Activated naive CD8-positive, alpha-beta T cell treated with anti-CD3 and anti-CD28 coated beads, Interleukin-2, amount 50 U/mL, for 16 hours (primary cell): ENCODE measurements at regions not wholly inside any gene's neighbourhood (a gene's known extent, or its start where the extent isn't known, plus 50 kb on each side); places are given as distances from the start of the nearest gene placed in this dataset.

Source experiments
- DNase-seq: peaks from one replicate; pipeline ENCODE4 v3.0.0-alpha.2; 2020; ENCODE audit warnings: low read depth, low spot score

DNA sequence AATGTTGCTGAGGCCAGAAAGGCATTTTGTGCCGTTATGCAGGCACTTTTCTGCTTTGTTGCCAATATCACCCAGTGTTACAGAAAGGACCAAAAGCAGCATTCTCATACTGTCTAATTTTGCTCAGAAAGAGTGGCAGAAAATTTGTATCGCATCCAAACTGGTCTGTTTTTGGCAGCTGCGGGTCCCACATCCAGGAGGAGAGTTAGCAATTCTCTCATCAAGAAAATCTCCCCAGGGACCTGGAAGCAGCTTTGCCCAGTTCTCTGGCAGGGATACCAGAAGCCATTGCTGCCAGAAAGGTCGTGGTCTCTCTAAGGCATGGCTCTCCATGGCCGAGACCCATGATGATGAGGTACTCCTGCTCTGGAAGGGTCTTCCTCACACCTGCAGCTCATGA is 489.2 kb upstream of the ZMIZ1 start:
- no peak for DNase-seq

DNA sequence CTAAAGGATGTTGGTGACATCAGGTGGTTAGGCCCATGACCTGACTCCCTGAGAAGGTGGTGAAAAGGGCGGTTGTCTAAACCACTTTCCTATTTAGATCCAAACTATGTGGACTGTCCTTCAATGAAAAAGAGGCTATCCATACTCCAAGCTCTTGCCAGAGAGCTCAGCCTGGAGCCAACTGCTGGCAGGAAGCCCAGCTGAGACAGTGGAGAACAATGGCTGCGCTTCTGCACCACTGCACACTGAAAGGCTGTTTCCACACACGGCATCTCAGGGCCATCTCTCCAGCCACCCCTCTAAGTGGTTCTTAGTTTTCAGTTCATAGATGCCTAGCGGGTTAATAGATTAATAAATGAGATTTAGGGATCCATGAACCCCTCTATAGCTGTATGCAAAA is 488.8 kb upstream of the ZMIZ1 start:
- no peak for DNase-seq

DNA sequence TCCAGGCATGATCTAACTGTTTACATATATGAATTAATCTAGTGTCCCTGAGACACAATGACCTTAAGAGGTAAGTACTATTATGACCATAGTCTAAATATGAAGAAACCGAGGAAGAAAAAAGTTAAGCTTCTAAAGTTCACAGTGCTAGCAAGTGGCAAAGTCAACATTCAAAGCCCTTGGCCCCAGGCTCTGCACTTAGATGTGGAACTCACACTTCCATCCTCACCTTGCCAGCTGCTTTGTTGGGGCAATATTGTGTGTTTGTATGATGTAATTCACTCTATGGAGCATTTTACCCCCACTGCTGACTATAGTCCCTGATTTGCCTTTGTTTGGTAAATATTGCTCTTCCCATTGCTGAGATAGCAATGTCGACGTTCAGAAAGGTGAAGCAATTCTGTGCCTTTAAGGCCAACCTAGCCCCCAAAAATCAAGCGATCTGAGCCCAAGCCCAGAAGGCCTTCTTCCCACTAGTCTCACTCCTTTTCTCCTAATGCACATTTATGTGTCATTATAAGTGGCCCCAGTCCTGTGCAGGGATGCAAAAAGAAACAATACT is 487.6 kb upstream of the ZMIZ1 start:
- no peak for DNase-seq

DNA sequence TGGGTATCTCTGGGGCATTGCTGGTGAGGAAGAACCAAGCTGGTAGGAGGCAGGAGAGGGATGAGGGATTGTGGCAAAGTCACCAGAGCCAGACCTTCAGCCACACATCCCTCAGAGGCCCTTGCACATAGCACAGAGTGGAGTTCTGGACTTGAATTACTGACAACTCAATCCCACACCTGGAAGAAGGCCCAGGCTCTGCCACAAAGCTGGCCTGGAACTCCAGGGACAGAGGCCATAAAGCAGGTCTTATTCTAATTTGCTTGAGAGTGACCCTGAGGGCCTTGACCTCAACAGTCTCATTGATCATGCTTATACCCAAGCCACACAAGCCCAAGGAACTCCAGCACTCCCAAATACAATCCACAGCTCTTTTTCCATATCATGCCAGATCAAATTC is 486.2 kb upstream of the ZMIZ1 start:
- no peak for DNase-seq

DNA sequence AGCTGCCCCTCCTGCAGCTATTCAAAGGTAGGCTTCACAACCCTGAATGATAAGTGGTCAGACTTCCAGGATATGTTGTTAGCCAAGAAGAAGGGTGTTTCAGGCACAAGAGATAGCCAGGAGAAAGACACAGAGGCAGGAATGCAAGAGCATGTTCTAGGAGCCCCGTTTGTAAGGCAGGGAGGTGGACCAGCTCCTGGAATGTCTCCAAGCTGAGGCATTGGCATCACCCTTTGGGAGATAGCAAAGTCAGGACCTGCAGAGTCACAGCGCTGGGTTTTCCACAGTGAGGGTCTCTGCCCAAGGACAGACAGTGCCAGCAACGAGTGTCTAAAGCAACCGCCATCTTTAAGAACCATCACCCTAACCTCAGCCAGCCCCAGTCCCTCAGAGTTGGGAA is 484.5 kb upstream of the ZMIZ1 start:
- no peak for DNase-seq

DNA sequence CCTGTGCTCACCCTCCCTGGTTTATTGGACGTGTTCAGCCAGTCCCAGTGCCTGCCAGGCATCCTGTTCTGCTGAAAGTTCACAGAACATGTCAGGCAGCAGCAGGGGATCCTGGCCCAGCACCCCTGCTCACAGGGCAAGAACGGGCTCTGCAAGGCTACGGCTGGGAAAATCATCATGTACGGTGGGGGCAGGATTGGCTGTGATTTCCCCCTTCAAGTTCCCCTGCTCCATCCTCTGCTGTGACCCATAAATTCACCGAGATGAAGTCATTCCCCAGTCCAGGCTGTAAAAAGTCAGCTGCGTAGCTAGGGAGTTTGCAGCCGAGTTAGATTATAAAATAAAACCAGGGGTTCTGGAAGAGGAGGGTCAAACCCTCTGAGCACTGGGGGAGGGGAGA is 484.1 kb upstream of the ZMIZ1 start:
- no peak for DNase-seq

DNA sequence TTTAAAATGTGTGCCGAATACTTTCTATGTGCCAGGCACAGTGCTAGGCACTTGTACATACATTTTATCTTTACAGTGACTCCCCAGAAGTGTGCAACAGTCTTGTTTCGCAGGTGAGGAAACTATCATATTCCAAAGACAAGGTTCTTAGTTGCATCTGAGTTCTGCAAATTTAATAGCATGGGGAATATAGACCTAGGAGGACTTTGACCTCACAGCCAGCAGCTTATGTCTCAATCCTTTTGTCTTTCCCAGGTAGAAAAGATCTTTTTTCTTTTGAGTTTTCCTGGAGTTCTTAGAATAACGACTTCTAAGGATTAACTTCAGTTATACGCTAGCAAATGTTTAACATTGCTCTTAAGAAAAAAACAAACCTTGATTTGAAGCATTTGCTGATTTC is 482.8 kb upstream of the ZMIZ1 start:
- DNase-seq: no peak

DNA sequence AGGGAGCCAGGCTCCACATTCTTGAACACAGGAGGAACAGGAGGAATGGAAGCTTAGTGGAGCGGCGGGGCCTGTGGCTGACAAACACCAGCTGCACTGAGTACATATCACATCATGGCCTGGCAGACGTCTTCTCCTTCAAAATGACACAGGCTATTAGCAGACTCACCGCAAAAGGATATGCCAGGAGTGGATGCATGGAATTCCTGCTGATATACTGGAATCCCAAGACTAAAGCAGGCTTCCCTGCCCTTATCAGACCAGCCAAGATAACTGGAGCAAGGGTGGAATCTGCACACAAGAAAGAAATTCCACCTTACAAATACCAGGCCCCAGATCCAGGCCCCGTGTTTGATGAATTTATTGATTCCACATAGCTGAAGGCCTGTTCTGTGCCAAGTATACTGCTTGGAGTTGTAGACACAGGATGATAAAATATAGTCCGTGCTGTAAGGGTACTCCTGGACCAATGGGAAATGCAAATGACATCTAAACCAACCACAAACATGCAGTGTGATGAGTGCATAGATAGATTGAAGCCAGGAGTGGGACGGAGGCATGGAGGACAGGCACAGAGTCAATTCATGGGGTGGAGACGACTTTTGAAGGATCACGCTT is 480.5 kb upstream of the ZMIZ1 start:
- DNase-seq: no peak

DNA sequence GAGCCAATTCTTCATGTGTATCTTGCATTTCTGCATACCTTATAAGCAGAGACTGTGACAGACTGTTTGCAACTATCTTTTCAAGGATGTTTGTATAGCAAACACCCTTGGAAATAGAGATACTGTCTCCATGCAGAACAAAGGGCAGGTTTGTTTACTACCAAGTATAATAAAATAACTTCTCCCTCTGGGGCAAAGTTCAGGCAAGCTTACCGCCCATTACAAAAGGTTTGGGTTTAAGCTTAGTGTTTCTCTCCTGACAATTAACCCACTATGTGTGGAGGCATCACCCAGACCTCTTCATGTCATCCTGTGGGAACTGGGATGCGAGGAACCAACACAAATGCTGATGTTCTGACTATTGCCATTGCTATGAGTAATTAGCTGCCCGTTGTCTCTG is 479.1 kb upstream of the ZMIZ1 start:
- DNase-seq: no peak

DNA sequence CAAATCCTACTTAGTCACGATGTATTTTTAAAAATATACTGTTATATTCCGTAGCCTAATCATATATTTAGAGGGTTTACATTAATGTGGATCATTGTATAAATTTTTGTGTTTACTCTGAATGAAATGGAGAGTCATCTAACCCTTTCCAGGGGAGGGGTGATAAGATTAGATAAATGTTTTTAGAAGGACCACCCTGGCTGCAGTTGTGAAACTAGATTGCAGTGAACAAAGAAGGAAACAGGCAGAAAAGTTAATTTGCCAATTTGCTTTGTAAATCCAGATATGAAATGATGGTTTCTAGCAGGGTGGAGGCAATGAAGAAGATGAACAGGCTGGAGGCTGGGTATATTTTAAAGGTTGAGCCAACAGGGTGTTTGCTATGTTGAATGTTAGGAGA is 477.7 kb upstream of the ZMIZ1 start:
- DNase-seq: no peak

DNA sequence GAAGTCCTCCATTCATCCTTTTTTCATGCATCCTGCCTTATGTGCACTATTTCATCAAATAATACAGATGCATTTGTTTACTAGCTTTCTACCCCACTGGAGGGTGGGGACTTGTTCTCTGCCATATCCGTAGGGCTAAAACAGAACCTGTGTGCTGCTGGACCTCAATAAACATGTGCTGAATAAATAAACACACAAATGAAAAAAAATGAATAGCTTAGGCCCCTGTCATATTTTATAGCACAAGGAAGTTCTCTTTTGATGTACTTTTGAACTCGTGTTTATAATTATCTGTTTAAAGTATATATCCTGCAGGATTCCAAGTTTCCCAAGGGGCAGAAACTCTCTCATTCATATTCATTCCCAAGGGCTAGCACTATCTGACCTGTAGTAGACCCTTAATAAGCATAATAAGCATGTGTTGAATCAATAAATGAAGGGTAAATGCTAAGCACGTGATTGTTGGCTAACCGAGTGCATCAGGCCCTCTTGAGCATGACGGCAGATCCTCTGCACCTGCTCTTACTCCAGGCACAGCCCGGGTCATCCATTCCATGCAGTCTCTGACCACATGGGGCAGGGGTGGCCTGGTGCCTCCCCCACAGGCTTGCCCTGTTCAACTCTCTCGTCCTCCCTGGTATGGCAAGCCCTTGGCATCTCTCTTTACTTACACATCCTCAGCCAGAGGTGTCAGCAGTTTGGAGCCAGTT is 474.1 kb upstream of the ZMIZ1 start:
- no peak for DNase-seq

DNA sequence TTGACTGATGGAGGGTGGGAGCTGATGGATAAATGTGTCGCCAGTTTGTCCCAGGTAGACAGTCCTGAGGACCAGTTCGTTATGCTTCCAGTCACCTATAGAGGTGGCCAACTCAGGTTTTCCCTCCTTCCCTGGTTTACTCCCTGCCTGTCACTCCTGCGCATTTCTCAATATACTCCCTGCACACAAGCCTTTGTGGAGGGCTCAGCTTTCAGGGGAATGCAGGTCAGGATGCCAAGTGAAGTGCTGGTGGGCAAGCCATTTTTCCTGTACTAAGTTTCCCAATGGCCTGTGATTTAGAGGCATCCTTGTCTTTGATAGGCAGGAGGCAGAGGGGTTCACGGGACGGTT is 473.5 kb upstream of the ZMIZ1 start:
- no peak for DNase-seq

DNA sequence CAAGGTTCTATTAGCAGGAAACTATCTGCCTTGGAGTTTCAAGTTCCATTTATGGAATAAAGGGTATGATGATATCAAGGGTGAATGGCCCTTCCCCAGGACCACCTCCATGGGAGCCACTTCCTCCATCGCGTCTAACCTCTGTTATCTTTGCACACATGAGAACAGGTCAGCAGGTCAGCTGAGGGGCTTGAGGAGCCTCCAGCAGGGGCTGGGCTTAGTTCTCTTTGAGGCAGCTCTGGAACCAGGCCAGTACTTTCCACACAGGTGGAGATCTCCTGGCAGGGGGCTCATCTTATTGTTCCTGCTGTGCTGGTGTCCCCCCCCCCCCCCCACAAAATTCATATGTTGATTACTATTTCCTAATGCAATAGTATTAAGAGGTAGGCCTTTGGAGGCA is 472.2 kb upstream of the ZMIZ1 start:
- DNase-seq: no peak

DNA sequence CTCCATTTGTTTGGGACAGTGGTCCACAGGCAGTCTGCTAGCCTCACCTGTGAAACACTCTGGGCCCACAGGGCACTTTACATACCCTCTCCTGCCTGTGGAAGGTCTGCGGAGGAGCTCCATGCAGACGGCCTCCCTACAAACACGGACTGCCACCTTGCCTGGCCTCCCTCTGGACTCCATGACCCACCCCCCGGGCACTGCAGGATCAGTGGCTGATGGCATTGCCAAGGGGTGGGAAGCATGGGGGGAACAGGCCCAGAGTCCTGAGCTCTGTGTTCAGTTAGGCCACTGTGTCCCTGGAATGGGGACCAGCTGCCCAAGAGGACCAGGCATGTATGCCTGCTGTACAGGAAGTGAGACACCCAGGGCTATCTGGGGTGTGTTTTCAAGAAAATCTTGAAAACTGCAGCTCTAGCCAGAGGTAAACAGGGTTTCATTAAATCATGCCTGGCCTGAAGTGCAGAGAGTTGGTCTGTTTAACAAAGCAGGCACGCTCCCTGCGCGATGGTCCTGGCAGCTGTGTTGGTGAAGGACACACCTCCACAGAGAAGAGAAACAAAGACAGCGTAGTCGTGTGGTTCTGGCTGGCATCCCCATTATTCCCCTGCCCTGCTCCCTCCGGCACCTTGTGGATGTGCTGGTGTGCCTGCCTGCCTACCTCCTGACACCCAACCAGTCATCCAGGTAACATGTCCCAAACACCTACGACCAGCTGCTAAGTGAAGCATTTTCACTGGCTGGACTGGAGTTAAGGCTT is 470.8 kb upstream of the ZMIZ1 start:
- no peak for DNase-seq

DNA sequence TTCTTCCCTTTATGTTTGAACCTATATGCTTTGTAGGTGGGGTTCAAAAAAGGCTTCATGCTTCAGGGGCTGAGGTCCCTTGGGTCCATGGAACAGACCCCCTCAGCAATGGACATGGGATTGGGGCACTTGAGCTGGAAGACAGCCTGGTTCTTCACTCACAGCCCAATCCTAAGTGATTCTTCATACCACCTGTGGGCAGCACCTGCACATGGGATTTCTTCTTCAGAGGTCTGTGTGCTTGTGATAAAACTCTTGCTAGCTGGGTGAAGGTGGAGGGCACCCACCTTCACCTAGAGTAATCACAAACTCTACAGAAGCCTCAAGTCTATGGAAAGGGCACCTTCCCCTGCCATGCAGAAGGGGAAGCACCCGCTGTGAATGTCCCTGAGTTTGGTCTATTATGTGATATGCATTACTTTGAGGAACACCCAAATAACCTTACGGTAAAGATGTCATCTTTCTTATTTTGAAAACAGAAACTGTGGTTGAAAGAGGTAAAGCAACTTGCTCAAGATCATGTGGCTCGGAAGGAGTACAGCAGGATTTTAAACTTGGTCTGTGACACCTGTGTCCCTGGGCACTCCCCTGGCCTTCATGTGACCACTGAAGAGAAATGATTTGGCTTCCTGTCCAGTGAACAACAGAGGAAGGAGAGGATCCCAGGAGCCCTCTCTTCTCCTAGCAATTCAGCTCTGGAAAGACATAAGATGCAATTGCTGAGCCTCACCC is 469.5 kb upstream of the ZMIZ1 start:
- no peak for DNase-seq

DNA sequence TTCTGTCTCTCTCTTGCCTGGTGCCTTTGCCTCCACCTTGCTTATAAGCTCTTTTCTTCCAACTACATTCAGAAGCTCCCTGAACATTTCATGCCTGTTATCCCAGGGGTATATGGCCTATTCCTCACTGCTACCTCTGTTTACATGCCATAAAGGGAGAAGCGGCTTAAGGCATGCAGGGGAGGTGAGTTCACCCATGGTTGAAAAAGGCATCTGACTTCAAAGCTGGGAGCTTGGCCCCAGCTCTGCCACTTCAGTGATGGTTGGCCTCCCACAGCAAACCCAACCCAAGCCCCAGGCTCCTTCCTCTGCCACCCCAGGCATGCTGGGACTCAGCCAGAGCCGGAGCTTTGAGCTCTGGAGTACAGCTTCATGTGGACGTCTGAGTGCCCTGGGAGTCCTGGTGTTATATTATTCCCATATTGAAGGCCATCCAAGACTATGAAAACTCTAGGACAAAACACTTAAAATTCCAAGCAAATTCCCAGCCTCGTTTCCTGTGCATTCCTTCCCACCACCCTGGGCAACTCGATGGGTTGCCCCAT is 468.6 kb upstream of the ZMIZ1 start:
- DNase-seq: no peak

DNA sequence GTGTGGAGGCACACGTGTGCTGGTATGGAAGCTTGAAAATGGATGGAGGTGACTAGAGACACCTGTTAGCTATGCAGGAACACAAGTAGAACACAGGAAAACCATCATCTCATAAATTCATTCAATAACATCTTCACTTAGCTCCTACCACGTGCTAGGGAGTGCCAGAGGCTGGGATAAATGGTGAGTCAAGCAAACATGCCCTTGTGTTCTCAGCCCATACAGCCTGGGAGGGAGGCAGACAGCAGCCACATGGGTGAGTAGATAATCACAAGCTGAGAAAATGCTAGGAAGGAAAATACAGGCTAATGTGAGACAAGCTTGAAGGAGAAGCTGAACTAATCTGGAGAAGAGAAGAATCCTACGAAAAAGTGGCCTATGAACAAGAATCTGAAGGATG is 468.0 kb upstream of the ZMIZ1 start:
- no peak for DNase-seq

DNA sequence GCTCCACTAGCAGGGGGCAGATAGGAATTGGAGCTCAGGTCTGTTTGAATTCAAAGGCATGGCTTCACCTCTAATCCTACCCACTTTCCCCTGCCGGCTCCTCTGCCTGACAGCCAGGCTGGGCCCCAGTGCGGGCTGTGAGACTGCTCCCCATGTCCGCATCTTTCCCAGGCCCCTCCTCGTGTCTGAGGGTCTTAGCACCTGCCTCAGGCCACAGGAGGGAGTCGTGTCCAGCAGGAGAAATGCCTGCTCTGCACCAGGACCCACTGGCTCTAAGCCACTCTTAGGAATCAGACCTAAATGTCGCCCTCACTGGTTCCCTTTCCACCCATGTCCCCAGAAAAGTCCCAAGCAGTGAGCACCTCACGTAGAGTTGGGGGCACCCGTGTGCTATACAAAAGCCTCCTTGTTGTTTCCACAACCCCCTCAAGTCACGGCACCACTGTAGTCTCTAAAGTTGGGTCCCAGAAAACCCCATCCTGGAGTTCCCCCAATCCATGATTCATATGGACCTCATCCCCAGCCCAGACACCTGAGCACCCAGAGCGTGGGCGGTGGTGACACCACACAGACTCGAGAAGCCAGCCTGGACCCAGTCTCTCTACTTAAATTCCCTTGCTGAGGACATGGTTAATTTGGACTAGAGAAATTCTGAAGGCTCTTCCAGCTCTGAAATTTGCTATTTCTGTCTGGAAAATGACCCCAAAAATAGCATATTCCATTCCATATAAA is 466.4 kb upstream of the ZMIZ1 start:
- no peak for DNase-seq

DNA sequence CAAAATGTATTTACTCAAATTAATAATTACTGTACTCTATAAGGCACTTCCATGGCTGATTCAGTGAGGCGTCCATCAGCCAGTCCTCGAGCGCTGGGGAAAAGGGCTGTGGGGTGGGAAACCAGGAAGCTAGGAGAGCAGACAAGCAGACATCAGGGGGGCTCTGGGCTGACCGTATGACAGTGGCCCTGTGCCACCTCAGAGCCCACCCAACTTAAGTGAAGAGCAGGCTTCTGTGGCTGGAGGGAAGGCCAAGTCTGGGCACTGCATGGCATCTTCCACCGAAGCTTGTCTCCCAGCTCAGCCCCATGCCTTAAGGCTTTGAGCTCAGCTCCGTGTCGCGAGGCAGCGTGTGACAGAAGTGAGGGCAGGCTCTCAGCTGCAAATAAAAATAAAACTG is 464.5 kb upstream of the ZMIZ1 start:
- DNase-seq: no peak

DNA sequence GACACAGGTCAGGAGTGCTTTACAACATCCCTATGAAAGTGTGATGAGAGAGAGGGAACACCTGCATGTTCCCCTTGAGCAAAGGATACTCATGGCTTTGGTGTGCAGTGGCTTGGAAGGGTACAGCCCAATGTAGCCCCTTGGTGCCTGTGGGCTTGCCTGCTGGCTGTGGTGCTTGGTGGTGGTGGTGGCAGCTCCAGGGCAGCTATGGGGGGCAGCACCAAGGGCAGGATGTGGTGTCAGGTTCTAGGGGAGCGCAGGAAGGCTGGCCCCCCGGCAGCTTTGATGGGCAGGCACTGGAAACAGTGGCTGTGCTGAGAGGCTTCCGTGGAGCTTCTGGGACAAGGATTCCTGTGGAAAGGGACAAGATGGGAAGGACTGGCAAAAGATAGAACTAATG is 464.0 kb upstream of the ZMIZ1 start:
- no peak for DNase-seq

DNA sequence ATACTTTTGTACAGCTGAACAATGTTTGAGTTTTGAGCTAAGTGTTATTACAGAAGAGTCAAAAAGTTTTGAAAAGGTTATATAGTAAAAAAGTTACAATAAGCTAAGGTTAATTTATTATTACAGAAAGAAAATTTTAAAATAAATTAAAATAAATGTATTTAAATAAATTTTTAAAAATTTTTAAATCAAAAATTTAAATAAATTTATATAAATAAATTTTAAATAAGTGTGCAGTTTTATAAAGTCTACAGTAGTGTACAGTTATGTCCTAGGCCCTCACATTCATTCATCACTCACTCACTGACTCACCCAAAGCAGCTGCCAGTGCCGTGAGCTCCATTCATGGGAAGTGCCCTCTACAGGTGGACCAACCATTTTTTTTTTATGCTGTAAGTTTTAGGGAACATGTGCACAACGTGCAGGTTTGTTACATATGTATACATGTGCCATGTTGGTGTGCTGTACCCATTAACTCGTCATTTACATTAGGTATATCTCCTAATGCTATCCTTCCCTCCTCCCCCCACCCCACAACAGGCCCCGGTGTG is 462.9 kb upstream of the ZMIZ1 start:
- no peak for DNase-seq
